NCI-H1694 treated with DMSO at 0.1 percent for 48 hours (cell line): ENCODE measurements at regions not wholly inside any gene's neighbourhood (a gene's known extent, or its start where the extent isn't known, plus 50 kb on each side); places are given as distances from the start of the nearest gene placed in this dataset.

Source experiments
- DNase-seq: peaks from one replicate; lab custom pipeline; 2025; lab: John Stamatoyannopoulos, UW

GRCh38 chr17:73724341-73724740 lies 80.1 kb upstream of the SDK2 start:
- no peak for DNase-seq

- DNase-seq: no peak
Measured at GRCh38 chr17:73724990-73725389, 80.7 kb upstream of the SDK2 start.

GRCh38 chr17:73725794-73726515 lies 81.7 kb upstream of the SDK2 start:
- DNase-seq: no peak

- no peak for DNase-seq
Measured at GRCh38 chr17:73727941-73728340, 83.7 kb upstream of the SDK2 start.

- no peak for DNase-seq
Measured at GRCh38 chr17:73729101-73729500, 84.9 kb upstream of the SDK2 start.

GRCh38 chr17:73731733-73732132 lies 87.5 kb upstream of the SDK2 start:
- DNase-seq: no peak

- DNase-seq: no peak
Measured at GRCh38 chr17:73733517-73733916, 89.3 kb upstream of the SDK2 start.

- no peak for DNase-seq
Measured at GRCh38 chr17:73735245-73735644, 91.0 kb upstream of the SDK2 start.

GRCh38 chr17:73738751-73739575 lies 94.7 kb upstream of the SDK2 start:
- no peak for DNase-seq

GRCh38 chr17:73740370-73740769 lies 96.1 kb upstream of the SDK2 start:
- DNase-seq: no peak

- peak; percentile 34 for DNase-seq
Measured at GRCh38 chr17:73742948-73743381, 98.7 kb upstream of the SDK2 start.

GRCh38 chr17:73743518-73744201 lies 99.4 kb upstream of the SDK2 start:
- DNase-seq: no peak

GRCh38 chr17:73744411-73744810 lies 100.2 kb upstream of the SDK2 start:
- DNase-seq: no peak

GRCh38 chr17:73746314-73747073 lies 102.2 kb upstream of the SDK2 start:
- no peak for DNase-seq

GRCh38 chr17:73747221-73748002 lies 103.2 kb upstream of the SDK2 start:
- no peak for DNase-seq

- peak; percentile 90 for DNase-seq
Measured at GRCh38 chr17:73748508-73748907, 104.3 kb upstream of the SDK2 start.

GRCh38 chr17:73749337-73749823 lies 105.1 kb upstream of the SDK2 start:
- no peak for DNase-seq

GRCh38 chr17:73749928-73750605 lies 105.8 kb upstream of the SDK2 start:
- no peak for DNase-seq

- no peak for DNase-seq
Measured at GRCh38 chr17:73750975-73751374, 106.7 kb upstream of the SDK2 start.

GRCh38 chr17:73753751-73754496 lies 109.7 kb upstream of the SDK2 start:
- no peak for DNase-seq
